ENCODE measurements at regions not wholly inside any gene's neighbourhood (a gene's known extent, or its start where the extent isn't known, plus 50 kb on each side); places are given as distances from the start of the nearest gene placed in this dataset.
"Not testable (repeated sequence)": the region's sequence is repeated elsewhere in the genome, so short reads cannot be mapped to it uniquely, and the experiment has no call there.

- no peak for DNase-seq (ENCODE audit: low read depth in 3 of 3)
Observed at GRCh38 chrX:9378980-9379696, 85.7 kb upstream of the TBL1X start.

DNA sequence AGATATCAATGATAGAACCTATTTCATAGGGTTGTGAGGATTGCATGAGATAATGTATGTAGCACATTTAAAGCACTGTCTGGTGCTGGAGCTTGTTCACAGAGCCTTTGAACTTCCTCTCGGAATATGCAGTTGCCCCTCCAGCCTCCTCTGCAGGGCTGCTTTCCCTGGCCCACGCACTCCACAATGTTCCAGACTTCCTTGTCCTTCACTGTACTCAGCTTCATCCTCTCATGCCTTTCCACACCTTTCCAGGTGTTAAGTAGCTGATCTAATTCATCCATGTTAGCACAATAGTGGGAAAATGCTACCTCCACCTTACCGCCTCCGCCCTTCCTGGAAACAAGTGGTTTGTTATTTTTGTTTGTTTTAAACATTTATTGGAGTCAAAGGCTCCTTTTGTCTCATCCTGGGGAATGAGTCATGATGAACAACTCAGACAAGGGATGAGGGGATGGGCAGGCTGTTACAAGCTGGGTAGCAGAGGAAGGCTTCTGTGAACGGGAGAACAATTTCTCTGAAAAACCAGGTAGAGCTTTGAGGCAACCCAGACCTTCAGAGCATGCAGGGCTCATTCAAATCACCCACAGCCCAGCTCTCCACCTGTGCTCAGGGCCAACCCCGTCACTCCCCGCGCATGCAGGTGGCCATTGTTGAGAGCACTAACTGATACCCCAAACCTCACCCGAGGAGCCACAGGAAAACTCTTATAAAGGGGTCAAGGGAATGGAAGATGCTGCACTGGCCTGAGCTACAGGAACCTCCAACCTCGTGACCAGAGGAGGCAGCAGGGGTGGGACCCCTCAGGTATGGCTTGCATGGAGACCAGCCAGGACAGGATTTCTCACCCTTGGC is 84.9 kb upstream of the TBL1X start:
- no peak for DNase-seq (ENCODE audit: low read depth in 3 of 3)

- no peak for DNase-seq (ENCODE audit: low read depth in 3 of 3)
Observed at GRCh38 chrX:9383655-9384054, 81.2 kb upstream of the TBL1X start.

DNA sequence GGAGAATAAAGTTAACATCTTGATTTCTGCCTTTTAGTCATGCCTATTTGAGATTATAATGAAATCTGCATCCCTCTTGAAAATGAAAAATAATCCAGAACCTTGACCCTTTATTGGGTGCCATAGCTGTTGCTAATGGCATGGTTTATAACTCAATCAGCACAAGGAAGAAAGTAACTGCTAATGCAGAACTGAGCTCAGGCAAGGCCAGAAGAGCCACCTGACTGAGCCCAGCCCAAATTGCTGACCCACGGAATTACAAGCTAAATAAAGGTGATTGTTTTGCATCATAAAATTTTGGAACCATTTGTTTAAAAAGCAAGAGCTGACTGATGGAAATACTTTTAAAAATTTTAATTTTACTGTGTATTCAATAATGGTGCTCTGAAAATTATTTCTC is 76.4 kb upstream of the TBL1X start:
- no peak for DNase-seq (ENCODE audit: low read depth in 3 of 3)

- no peak for DNase-seq (ENCODE audit: low read depth in 3 of 3)
Observed at GRCh38 chrX:9390121-9390520, 74.7 kb upstream of the TBL1X start.

DNA sequence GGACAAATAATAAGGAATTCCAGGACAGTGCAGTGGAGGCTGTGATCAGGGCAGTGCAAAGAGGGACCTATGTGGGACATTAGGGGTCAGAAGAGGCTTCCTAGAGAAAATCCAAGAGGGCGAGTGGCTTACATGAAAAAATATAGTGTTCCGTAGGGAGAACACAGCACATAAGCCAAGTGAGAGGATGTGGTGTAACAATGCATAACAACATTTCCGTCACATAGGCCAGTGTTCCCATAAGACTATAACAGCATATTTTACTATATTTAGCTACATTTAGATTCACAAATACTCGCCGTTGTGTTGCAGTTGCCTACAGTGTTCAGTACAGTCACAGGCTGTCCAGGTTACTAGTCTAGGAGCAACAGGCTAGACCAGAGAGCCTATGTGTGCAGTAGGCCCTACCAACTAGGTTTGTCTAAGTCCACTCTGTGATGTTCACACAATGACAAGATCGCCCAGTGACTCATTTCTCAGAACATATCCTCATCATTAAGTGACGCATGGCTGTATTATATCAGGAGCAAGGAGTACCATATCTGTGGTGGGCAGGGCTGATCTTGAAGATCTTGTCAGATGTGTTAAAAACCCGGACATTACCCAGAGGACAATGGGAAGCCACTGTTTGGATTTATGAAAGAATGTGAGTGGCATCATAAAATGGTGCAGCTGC is 74.0 kb upstream of the TBL1X start:
- DNase-seq (ENCODE audit: low read depth in 3 of 3) = no peak

DNA sequence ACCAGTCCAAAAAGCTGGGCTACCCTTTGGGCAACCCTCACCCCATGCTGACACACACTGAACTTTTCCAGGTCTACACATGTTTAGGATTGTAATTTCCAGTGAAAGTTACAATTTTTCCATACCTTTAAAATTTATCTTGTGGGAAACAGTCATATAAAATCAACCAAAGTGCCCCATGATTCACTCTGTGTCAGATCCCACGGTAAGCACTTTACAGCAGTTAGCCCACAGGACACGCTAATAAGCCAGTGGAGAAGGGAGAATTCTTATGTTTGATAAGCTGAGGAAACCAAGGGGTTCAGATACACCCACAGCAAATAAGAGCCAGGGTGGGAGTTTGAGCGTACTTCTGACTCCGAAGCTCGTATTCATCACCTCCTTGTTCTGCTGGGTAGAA is 72.4 kb upstream of the TBL1X start:
- DNase-seq (ENCODE audit: low read depth in 3 of 3) = no peak

DNA sequence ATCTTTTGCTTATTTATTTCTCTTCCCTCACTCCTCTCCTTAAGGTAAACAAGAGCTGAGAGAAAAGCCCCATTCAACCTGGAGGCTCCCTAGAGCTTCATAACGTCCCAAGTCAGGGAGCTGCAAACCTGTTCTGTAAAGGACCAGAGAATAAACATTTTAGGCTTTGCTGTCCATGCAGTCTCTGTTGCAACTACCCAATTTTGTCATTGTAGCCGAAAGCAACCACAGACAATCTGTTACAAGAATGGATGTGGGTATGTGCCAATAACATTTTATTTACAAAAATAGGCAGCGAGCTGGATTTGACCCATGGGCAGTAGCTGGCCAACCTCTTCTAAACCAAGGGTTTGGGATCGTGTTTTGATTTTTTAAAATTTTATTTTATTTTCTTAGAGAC is 71.3 kb upstream of the TBL1X start:
- no peak for DNase-seq (ENCODE audit: low read depth in 3 of 3)

- DNase-seq (ENCODE audit: low read depth in 3 of 3) = no peak
Observed at GRCh38 chrX:9394212-9394611, 70.6 kb upstream of the TBL1X start.

- DNase-seq (ENCODE audit: low read depth in 3 of 3) = no peak
Observed at GRCh38 chrX:9396930-9397329, 67.9 kb upstream of the TBL1X start.

DNA sequence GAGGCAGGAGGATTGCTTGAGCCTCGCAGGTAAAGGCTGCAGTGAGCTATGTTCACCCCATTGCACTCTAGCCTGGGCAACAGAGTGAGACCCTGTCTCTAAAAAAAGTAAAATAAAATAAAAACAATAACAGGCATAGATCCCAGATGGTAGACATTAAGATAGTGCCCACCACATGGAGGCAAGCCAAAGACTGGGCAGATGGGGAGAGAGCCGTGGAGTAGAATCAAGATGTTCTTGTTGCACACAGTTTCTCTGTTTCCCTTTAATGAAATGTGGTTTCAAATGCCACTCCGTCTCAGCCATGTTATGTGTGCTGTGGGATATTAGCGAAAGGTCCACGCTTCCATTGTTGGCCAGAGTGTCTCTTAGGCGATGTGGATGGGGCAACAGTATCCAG is 63.8 kb upstream of the TBL1X start:
- DNase-seq (ENCODE audit: low read depth in 3 of 3) = no peak

- DNase-seq (ENCODE audit: low read depth in 3 of 3) = no peak
Observed at GRCh38 chrX:9403374-9403773, 61.5 kb upstream of the TBL1X start.

- DNase-seq (ENCODE audit: low read depth in 3 of 3) = not testable (repeated sequence)
Observed at GRCh38 chrX:9405635-9406034, 59.2 kb upstream of the TBL1X start.

DNA sequence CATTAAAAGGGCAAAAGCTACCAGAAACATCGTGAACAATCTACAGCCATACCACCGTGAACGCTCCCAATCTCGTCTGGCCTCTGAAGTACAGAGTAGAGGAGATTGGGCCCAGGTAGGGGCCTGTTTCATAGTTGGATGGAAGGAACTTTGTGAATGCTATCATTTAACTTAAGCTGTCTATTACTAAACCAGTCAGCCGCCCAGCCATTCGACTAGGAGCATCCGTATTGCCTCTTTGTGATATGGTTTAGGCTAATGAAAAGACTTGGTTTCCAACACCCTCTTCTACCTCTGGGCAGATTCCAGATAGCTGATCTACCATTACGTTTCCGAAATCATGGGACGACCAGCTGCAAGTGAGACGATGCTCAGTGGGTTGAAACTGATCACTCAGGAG is 54.0 kb upstream of the TBL1X start:
- DNase-seq (ENCODE audit: low read depth in 3 of 3) = not testable (repeated sequence)

DNA sequence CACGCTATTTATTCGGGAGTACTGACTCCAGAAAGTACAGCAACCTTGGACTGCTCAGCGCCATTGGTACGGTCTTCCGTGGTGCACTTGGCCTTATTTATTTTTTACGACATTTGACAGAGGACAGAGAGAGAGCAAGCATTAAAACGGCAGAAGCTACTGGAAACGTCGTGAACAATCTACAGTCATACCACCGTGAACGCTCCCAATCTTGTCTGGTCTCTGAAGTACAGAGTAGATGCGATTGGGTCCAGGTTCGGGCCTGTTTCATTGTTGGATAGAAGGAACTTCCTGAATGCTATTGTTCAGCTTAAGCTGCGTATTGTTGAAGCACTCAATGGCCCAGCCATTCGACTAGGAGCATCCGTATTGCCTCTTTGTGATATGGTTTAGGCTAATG is 53.2 kb upstream of the TBL1X start:
- not testable (repeated sequence) for DNase-seq (ENCODE audit: low read depth in 3 of 3)

DNA sequence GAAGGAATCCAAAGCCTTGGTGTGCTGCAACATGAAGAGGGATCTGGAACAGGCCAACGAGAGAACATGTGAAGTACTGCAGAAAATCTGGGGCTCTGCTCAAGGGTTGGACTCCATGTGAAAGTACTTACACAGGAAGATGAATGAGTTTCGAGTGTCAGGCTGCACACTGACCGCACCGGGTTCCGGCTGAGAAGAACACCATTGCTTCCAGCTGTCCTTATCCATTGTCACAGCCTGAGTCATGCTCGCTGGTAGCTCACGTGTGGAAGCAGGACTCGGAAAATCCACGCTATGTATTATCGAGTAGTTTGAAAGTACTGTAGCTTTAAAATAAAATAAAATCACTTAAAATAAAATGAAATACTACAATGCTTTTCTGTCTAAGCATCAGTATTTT is 50.4 kb upstream of the TBL1X start:
- no peak for DNase-seq (ENCODE audit: low read depth in 3 of 3)
